ENCODE measurements at regions not wholly inside any gene's neighbourhood (a gene's known extent, or its start where the extent isn't known, plus 50 kb on each side); places are given as distances from the start of the nearest gene placed in this dataset.

DNA sequence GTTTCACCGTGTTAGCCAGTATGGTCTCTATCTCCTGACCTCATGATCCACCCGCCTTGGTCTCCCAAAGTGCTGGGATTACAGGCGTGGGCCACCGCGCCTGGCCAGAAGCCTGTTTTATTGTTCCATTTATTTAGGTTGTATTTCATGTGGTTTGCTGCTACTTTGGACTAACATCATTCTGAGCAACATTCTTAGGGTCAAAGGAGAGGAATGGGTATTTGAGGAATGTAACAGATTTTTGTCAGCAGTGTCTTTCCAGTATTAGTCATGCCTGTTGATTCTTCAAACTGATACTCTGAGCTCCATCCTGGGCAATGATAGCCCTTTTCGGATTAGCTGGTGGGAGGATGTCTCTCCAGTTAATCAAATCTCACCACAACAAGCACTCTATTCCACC lies 213.0 kb upstream of the CITED2 start:
- TF ChIP-seq, protein P1, sequence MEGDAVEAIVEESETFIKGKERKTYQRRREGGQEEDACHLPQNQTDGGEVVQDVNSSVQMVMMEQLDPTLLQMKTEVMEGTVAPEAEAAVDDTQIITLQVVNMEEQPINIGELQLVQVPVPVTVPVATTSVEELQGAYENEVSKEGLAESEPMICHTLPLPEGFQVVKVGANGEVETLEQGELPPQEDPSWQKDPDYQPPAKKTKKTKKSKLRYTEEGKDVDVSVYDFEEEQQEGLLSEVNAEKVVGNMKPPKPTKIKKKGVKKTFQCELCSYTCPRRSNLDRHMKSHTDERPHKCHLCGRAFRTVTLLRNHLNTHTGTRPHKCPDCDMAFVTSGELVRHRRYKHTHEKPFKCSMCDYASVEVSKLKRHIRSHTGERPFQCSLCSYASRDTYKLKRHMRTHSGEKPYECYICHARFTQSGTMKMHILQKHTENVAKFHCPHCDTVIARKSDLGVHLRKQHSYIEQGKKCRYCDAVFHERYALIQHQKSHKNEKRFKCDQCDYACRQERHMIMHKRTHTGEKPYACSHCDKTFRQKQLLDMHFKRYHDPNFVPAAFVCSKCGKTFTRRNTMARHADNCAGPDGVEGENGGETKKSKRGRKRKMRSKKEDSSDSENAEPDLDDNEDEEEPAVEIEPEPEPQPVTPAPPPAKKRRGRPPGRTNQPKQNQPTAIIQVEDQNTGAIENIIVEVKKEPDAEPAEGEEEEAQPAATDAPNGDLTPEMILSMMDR (IDR thresholded peaks at IDR 0.05): no peak
- TF ChIP-seq EZH2 (IDR thresholded peaks at IDR 0.05) (no peak), EZH2phosphoT487 (IDR thresholded peaks at IDR 0.05) (no peak)
